ENCODE measurements at regions not wholly inside any gene's neighbourhood (a gene's known extent, or its start where the extent isn't known, plus 50 kb on each side); places are given as distances from the start of the nearest gene placed in this dataset.

DNA sequence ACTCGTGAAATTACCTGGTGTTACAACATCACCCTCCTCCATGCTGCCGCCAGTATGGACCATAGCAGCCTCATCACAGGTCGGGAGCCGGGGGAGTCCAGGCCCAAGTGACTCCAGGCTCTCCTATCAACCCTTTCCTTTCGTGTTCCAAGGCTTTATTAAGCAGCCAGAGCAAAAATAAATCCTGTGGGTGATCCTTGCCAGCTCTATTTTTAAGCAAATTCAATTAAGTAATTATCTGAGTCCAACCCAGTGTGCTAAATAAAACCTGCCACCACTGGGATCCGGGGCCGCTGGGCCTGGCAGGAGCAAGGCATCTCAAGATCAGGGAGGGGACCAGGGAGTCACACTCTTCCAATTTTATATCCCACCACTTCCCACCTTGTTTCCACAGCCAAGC is 80.7 kb upstream of the PRPS1 start:
- no peaks in the 10 kb centered on the region for H3K36me3 ChIP-seq (ENCODE audit: control insufficient read depth in 1 of 2, insufficient read depth in 2 of 2, low read length in 2 of 2)
- no peaks in the 10 kb centered on the region for H3K79me1 ChIP-seq (ENCODE audit: low read length)
- no peaks in the 10 kb centered on the region for H3K79me2 ChIP-seq (ENCODE audit: control insufficient read depth, insufficient read depth, low read length, poor library complexity)
- H3K27ac ChIP-seq (ENCODE audit: low read depth, low read length) = no peak overlapping the region
- no peak for DNase-seq
- H3K4me2 ChIP-seq (ENCODE audit: low read length) = no peak overlapping the region
- H2AFZ ChIP-seq (ENCODE audit: insufficient read depth, low read length, poor library complexity) = no peak overlapping the region
- H2BK120ac ChIP-seq (ENCODE audit: insufficient read depth, low read length, poor library complexity) = no peak overlapping the region
- H3K4me3 ChIP-seq (ENCODE audit: low read depth, low read length) = no peak overlapping the region
- no peak overlapping the region for H3K23ac ChIP-seq (ENCODE audit: low read length)
- H4K91ac ChIP-seq (ENCODE audit: low read depth, low read length) = no peak overlapping the region
- no peak overlapping the region for H3K9ac ChIP-seq (ENCODE audit: low read length)
- no peak overlapping the region for H2BK5ac ChIP-seq (ENCODE audit: low read depth, low read length, poor library complexity)
- H3K18ac ChIP-seq (ENCODE audit: low read length) = no peak overlapping the region
- no peak overlapping the region for H3K14ac ChIP-seq (ENCODE audit: low read length)
- no peak overlapping the region for H2AK5ac ChIP-seq (ENCODE audit: low read length)
- no CpG with 5 or more reads among the region's 7 CpGs for WGBS (ENCODE audit: extremely low coverage, insufficient coverage, insufficient read length)
- H3K4ac ChIP-seq (ENCODE audit: low read depth, low read length) = no peak overlapping the region
- H4K12ac ChIP-seq (ENCODE audit: low read depth, low read length) = no peak overlapping the region
- H3K4me1 ChIP-seq (ENCODE audit: control insufficient read depth in 1 of 2, insufficient read depth in 2 of 2, low read length in 2 of 2) = peaks cover 2 to 3% of the 10 kb centered on the region in 2 experiments
- no peaks in the 10 kb centered on the region for H3K9me3 ChIP-seq (ENCODE audit: insufficient read depth, low read depth, low read length)
- H4K8ac ChIP-seq (ENCODE audit: low read depth, low read length) = no peak overlapping the region
- no peak overlapping the region for H2BK12ac ChIP-seq (ENCODE audit: low read length)
- H3K27me3 ChIP-seq (ENCODE audit: insufficient read depth, low read length) = no peaks in the 10 kb centered on the region

DNA sequence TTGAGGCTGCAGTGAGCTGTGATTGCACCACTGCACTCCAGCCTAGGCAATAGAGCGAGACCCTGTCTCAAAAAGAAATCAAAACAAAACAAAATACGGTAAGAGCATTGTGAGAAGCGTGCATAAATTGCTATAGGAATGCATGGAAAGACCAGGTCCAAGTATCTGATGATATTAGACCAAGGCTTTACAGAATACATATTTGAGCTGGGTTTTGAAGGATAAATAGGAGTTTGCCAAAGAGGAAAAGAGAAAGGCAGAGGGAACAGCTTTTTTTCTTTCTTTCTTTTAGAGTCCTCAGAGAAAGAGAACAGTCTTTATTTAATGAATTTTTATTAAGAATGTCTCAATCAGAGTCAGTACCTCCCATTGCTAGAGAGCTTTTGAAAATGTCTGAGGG is 79.5 kb upstream of the PRPS1 start:
- H3K79me1 ChIP-seq (ENCODE audit: low read length) = no peaks in the 10 kb centered on the region
- H3K36me3 ChIP-seq (ENCODE audit: control insufficient read depth in 1 of 2, insufficient read depth in 2 of 2, low read length in 2 of 2) = no peaks in the 10 kb centered on the region
- H2AK5ac ChIP-seq (ENCODE audit: low read length) = no peak overlapping the region
- peaks cover 2 to 3% of the 10 kb centered on the region in 2 experiments for H3K4me1 ChIP-seq (ENCODE audit: control insufficient read depth in 1 of 2, insufficient read depth in 2 of 2, low read length in 2 of 2)
- H3K4me3 ChIP-seq (ENCODE audit: low read depth, low read length) = no peak overlapping the region
- H3K9me3 ChIP-seq (ENCODE audit: insufficient read depth, low read depth, low read length) = no peaks in the 10 kb centered on the region
- no peak overlapping the region for H3K27ac ChIP-seq (ENCODE audit: low read depth, low read length)
- H2BK5ac ChIP-seq (ENCODE audit: low read depth, low read length, poor library complexity) = no peak overlapping the region
- no peak overlapping the region for H4K12ac ChIP-seq (ENCODE audit: low read depth, low read length)
- H3K23ac ChIP-seq (ENCODE audit: low read length) = no peak overlapping the region
- H3K18ac ChIP-seq (ENCODE audit: low read length) = no peak overlapping the region
- H3K79me2 ChIP-seq (ENCODE audit: control insufficient read depth, insufficient read depth, low read length, poor library complexity) = no peaks in the 10 kb centered on the region
- H3K4me2 ChIP-seq (ENCODE audit: low read length) = no peak overlapping the region
- H2BK12ac ChIP-seq (ENCODE audit: low read length) = no peak overlapping the region
- no peaks in the 10 kb centered on the region for H3K27me3 ChIP-seq (ENCODE audit: insufficient read depth, low read length)
- H3K4ac ChIP-seq (ENCODE audit: low read depth, low read length) = no peak overlapping the region
- no peak overlapping the region for H4K8ac ChIP-seq (ENCODE audit: low read depth, low read length)
- no peak overlapping the region for H2AFZ ChIP-seq (ENCODE audit: insufficient read depth, low read length, poor library complexity)
- no peak overlapping the region for H4K91ac ChIP-seq (ENCODE audit: low read depth, low read length)
- DNase-seq = no peak
- WGBS (ENCODE audit: extremely low coverage, insufficient coverage, insufficient read length) = no CpG with 5 or more reads among the region's 3 CpGs
- no peak overlapping the region for H3K9ac ChIP-seq (ENCODE audit: low read length)
- no peak overlapping the region for H3K14ac ChIP-seq (ENCODE audit: low read length)
- no peak overlapping the region for H2BK120ac ChIP-seq (ENCODE audit: insufficient read depth, low read length, poor library complexity)

DNA sequence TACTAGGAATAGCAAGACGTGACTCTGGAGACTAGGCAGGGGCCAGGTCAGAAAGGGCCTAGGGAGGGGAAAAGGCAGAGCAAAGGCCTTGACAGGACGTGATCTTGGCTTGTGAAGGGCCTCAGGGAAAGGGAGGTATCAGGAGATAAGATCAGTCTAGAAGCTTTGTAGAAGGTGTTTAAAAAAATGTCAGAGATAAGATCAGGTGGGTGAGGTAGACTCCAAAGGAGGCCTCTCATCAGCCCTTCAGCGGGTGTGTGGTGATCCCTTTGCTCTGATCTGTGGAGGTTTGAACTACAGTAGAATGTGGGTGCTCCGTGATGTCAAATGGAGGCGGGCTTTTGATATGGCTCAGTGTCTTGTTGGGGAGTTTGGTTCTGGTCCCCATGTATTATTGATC is 78.8 kb upstream of the PRPS1 start:
- no peak overlapping the region for H3K4me3 ChIP-seq (ENCODE audit: low read depth, low read length)
- H3K27me3 ChIP-seq (ENCODE audit: insufficient read depth, low read length) = no peaks in the 10 kb centered on the region
- no peak overlapping the region for H2BK5ac ChIP-seq (ENCODE audit: low read depth, low read length, poor library complexity)
- H3K18ac ChIP-seq (ENCODE audit: low read length) = no peak overlapping the region
- H4K91ac ChIP-seq (ENCODE audit: low read depth, low read length) = no peak overlapping the region
- no peak overlapping the region for H4K8ac ChIP-seq (ENCODE audit: low read depth, low read length)
- H3K9me3 ChIP-seq (ENCODE audit: insufficient read depth, low read depth, low read length) = no peaks in the 10 kb centered on the region
- H2AFZ ChIP-seq (ENCODE audit: insufficient read depth, low read length, poor library complexity) = no peak overlapping the region
- no peak overlapping the region for H3K9ac ChIP-seq (ENCODE audit: low read length)
- no CpG with 5 or more reads among the region's 5 CpGs for WGBS (ENCODE audit: extremely low coverage, insufficient coverage, insufficient read length)
- DNase-seq = peak; percentile 34 to 65
- no peak overlapping the region for H3K23ac ChIP-seq (ENCODE audit: low read length)
- no peak overlapping the region for H3K4me2 ChIP-seq (ENCODE audit: low read length)
- no peak overlapping the region for H2AK5ac ChIP-seq (ENCODE audit: low read length)
- no peak overlapping the region for H3K4ac ChIP-seq (ENCODE audit: low read depth, low read length)
- H3K79me2 ChIP-seq (ENCODE audit: control insufficient read depth, insufficient read depth, low read length, poor library complexity) = no peaks in the 10 kb centered on the region
- no peak overlapping the region for H3K14ac ChIP-seq (ENCODE audit: low read length)
- H3K27ac ChIP-seq (ENCODE audit: low read depth, low read length) = no peak overlapping the region
- H4K12ac ChIP-seq (ENCODE audit: low read depth, low read length) = no peak overlapping the region
- no peak overlapping the region for H2BK12ac ChIP-seq (ENCODE audit: low read length)
- no peak overlapping the region for H2BK120ac ChIP-seq (ENCODE audit: insufficient read depth, low read length, poor library complexity)
- H3K36me3 ChIP-seq (ENCODE audit: control insufficient read depth in 1 of 2, insufficient read depth in 2 of 2, low read length in 2 of 2) = no peaks in the 10 kb centered on the region
- no peaks in the 10 kb centered on the region for H3K79me1 ChIP-seq (ENCODE audit: low read length)
- H3K4me1 ChIP-seq (ENCODE audit: control insufficient read depth in 1 of 2, insufficient read depth in 2 of 2, low read length in 2 of 2) = peaks cover 2 to 3% of the 10 kb centered on the region in 2 experiments

DNA sequence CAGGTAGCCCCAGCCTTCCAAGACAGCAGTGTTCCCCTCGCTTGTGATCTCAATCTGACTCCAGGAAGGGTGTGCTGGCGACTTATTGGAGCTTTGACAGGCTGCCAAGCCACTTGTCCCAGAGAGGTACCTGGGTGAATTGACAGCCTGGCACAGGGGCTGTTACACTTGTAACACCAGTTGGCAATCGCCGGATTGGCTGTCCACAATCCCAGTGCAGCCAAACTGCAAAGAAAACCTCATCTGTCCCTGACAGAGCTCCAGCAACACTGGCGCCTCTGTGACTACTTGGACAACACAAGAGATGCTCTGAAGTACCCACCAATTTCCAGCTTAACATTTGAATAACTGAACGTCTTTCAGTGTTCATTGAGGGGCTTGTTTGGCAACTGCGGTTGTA is 76.8 kb upstream of the PRPS1 start:
- Histone ChIP-seq H2AFZ (ENCODE audit: insufficient read depth, low read length, poor library complexity) (no peak overlapping the region), H2AK5ac (ENCODE audit: low read length) (no peak overlapping the region), H3K9me3 (ENCODE audit: insufficient read depth, low read depth, low read length) (no peaks in the 10 kb centered on the region), H3K79me1 (ENCODE audit: low read length) (no peaks in the 10 kb centered on the region), H3K18ac (ENCODE audit: low read length) (no peak overlapping the region), H3K27me3 (ENCODE audit: insufficient read depth, low read length) (no peaks in the 10 kb centered on the region), H3K4me3 (ENCODE audit: low read depth, low read length) (no peak overlapping the region), H3K36me3 (ENCODE audit: control insufficient read depth in 1 of 2, insufficient read depth in 2 of 2, low read length in 2 of 2) (no peaks in the 10 kb centered on the region), H3K4me2 (ENCODE audit: low read length) (no peak overlapping the region), H2BK120ac (ENCODE audit: insufficient read depth, low read length, poor library complexity) (no peak overlapping the region), H3K14ac (ENCODE audit: low read length) (no peak overlapping the region), H3K4ac (ENCODE audit: low read depth, low read length) (no peak overlapping the region), H2BK5ac (ENCODE audit: low read depth, low read length, poor library complexity) (no peak overlapping the region), H3K79me2 (ENCODE audit: control insufficient read depth, insufficient read depth, low read length, poor library complexity) (no peaks in the 10 kb centered on the region), H4K12ac (ENCODE audit: low read depth, low read length) (no peak overlapping the region), H3K9ac (ENCODE audit: low read length) (no peak overlapping the region), H3K4me1 (ENCODE audit: control insufficient read depth in 1 of 2, insufficient read depth in 2 of 2, low read length in 2 of 2) (peaks cover 2 to 3% of the 10 kb centered on the region in 2 experiments), H4K8ac (ENCODE audit: low read depth, low read length) (no peak overlapping the region), H4K91ac (ENCODE audit: low read depth, low read length) (no peak overlapping the region), H3K23ac (ENCODE audit: low read length) (no peak overlapping the region), H3K27ac (ENCODE audit: low read depth, low read length) (no peak overlapping the region), H2BK12ac (ENCODE audit: low read length) (no peak overlapping the region)
- no CpG with 5 or more reads among the region's 7 CpGs for WGBS (ENCODE audit: extremely low coverage, insufficient coverage, insufficient read length)
- no peak for DNase-seq
